Activated CD4-positive, alpha-beta T cell treated with anti-CD3 and anti-CD28 coated beads, Interleukin-2, amount 50 U/mL, for 16 hours (primary cell): ENCODE measurements at regions not wholly inside any gene's neighbourhood (a gene's known extent, or its start where the extent isn't known, plus 50 kb on each side); places are given as distances from the start of the nearest gene placed in this dataset.

Experiments used
- DNase-seq: peaks from one replicate; pipeline ENCODE4 v3.0.0-alpha.2; 2020

- no peak for DNase-seq
Observed at GRCh38 chr5:167442922-167443321, 848.5 kb upstream of the WWC1 start.

- DNase-seq = no peak
Observed at GRCh38 chr5:167447466-167448375, 843.7 kb upstream of the WWC1 start.

GRCh38 chr5:167448376-167448775 is 843.1 kb upstream of the WWC1 start:
- no peak for DNase-seq

- no peak for DNase-seq
Observed at GRCh38 chr5:167451076-167451475, 840.4 kb upstream of the WWC1 start.

GRCh38 chr5:167452136-167452535 is 839.3 kb upstream of the WWC1 start:
- no peak for DNase-seq

GRCh38 chr5:167453246-167454030 is 838.0 kb upstream of the WWC1 start:
- no peak for DNase-seq

GRCh38 chr5:167458412-167458811 is 833.0 kb upstream of the WWC1 start:
- DNase-seq = no peak

GRCh38 chr5:167460449-167461020 is 830.9 kb upstream of the WWC1 start:
- no peak for DNase-seq

- DNase-seq = no peak
Observed at GRCh38 chr5:167463939-167464338, 827.5 kb upstream of the WWC1 start.

GRCh38 chr5:167466992-167467391 is 824.5 kb upstream of the WWC1 start:
- DNase-seq = no peak

GRCh38 chr5:167472566-167473108 is 818.8 kb upstream of the WWC1 start:
- DNase-seq = no peak

- no peak for DNase-seq
Observed at GRCh38 chr5:167478188-167478587, 813.3 kb upstream of the WWC1 start.

GRCh38 chr5:167479779-167480178 is 811.7 kb upstream of the WWC1 start:
- no peak for DNase-seq

GRCh38 chr5:167481345-167481744 is 810.1 kb upstream of the WWC1 start:
- no peak for DNase-seq

- no peak for DNase-seq
Observed at GRCh38 chr5:167482555-167482954, 808.9 kb upstream of the WWC1 start.

GRCh38 chr5:167485061-167485774 is 806.2 kb upstream of the WWC1 start:
- no peak for DNase-seq

- DNase-seq = no peak
Observed at GRCh38 chr5:167488371-167488770, 803.1 kb upstream of the WWC1 start.

GRCh38 chr5:167489202-167489601 is 802.2 kb upstream of the WWC1 start:
- DNase-seq = no peak

GRCh38 chr5:167503926-167504720 is 787.3 kb upstream of the WWC1 start:
- no peak for DNase-seq

- no peak for DNase-seq
Observed at GRCh38 chr5:167507463-167508233, 783.8 kb upstream of the WWC1 start.

- no peak for DNase-seq
Observed at GRCh38 chr5:167509076-167509475, 782.4 kb upstream of the WWC1 start.
